AG10803 (cell line): ENCODE measurements at regions not wholly inside any gene's neighbourhood (a gene's known extent, or its start where the extent isn't known, plus 50 kb on each side); places are given as distances from the start of the nearest gene placed in this dataset.

Source experiments
- DNase-seq: peaks from one replicate; pipeline ENCODE4 v3.0.0; 2010; ENCODE audit warnings: low read depth
- H3K4me3 ChIP-seq: 2 replicates; pipeline ENCODE4 v1.5.1; 2011; ENCODE audit warnings: mild to moderate bottlenecking, low read length, control low read depth
- CTCF ChIP-seq: conservative IDR thresholded peaks from 2 replicates; pipeline ENCODE4 v1.5.1; 2011; ENCODE audit warnings: mild to moderate bottlenecking, low read length, control low read depth, inconsistent platforms

DNA sequence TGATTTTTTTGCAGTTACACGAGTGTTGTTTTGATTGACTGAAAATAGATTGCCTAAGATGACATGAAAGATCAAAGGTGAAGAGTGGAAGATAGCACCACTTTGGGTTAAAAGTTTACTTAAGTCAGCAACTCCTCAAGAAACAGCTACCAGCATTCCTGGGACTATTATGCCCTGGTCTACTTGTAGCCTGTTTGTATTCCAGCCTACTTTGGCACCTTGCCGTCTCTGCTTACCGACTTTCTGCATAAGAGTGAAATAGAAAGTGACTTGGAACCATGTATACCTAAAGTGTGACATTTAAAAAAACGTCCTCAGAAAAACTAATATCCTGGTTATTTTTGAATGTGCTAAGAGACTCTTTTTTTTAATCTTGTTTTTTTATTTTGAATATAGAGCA is 631.5 kb upstream of the PTBP2 start:
- DNase-seq, result no peak
- TF ChIP-seq CTCF, result no peak
- H3K4me3 ChIP-seq, result no peak overlapping the region

GRCh38 chr1:96095849-96096612 is 625.6 kb upstream of the PTBP2 start:
- no peak overlapping the region for H3K4me3 ChIP-seq
- no peak for TF ChIP-seq CTCF
- DNase-seq, result no peak

- TF ChIP-seq CTCF, result no peak
- DNase-seq, result no peak
- no peak overlapping the region for H3K4me3 ChIP-seq
These were observed 624.8 kb upstream of the PTBP2 start for GRCh38 chr1:96096613-96097321.

DNA sequence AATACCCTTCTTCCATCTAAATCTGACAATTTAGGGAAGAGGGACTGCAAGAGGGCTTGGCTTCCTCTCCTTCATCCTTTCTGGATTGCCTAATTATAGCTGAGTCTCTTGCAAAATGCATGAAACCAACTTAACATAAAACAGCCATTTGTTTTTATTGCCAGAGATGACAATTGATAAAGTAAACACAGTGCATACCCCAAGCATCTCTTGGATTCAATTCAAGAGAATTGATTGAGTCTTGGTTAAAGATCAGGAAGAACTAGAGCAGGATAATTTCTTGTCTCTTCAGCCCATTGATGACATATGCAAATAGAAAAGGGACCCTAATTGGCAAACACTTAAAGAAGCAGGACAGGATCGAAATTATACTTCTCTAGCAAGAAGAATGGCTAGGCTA is 617.1 kb upstream of the PTBP2 start:
- no peak for TF ChIP-seq CTCF
- no peak for DNase-seq
- no peak overlapping the region for H3K4me3 ChIP-seq

GRCh38 chr1:96104906-96105305 is 616.7 kb upstream of the PTBP2 start:
- no peak for TF ChIP-seq CTCF
- no peak for DNase-seq
- no peak overlapping the region for H3K4me3 ChIP-seq

DNA sequence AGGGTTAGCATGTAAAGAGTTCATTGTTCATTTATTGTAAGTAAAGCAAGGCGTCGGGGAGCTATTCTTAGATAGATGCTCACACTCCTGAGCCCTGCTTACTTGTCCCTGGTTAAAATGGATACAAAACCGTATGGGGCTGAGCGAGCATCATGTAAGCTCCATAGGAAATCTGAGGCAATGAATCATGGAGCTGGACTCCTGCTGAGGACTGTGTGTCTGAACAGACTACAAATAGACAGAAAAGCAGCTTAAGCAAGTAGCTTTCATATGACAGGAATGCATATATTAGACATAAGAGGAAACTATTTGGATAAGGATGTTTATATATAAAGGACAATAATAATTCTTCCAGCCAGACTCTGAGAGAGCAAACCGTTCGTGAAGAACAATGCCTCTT is 604.9 kb upstream of the PTBP2 start:
- H3K4me3 ChIP-seq, result no peak overlapping the region
- no peak for TF ChIP-seq CTCF
- DNase-seq, result no peak

DNA sequence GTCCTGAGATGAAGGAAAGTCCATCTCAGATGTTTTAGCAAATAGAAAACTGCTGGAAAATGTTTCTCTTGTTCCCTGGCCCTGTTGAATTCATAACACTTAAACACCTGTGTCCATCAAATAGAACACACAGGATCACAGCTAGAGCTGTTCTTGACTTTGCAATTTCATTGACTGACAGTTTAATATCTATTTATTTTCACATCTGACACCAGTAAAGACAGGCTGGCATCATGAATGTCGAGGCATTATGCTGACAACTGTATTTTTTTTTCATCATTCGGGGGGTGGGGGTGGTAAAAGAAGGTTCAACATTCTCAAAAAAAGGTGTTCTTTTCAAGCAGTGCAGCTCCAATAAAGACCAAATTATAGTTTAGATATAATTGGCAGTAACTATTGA is 591.2 kb upstream of the PTBP2 start:
- no peak for DNase-seq
- H3K4me3 ChIP-seq, result no peak overlapping the region
- TF ChIP-seq CTCF, result no peak
